Sigmoid colon (tissue), 4 donors: ENCODE measurements at regions not wholly inside any gene's neighbourhood (a gene's known extent, or its start where the extent isn't known, plus 50 kb on each side); places are given as distances from the start of the nearest gene placed in this dataset.

Experiments used
- CTCF ChIP-seq, 4 experiments: fragments of 450-650 bp in 3 of 4; fragments of 200-600 bp in 1 of 4; IDR thresholded peaks; one replicate each; pipeline ENCODE4 v1.5.1; 2016 to 2019; ENCODE audit warnings: antibody characterized with exemption in 4 of 4, mild to moderate bottlenecking in 3 of 4, moderate library complexity in 2 of 4
- EP300 ChIP-seq, 4 donors: sonication (generic); formaldehyde crosslinking; IDR thresholded peaks; one replicate each; pipeline ENCODE4 v1.6.1; 2017; ENCODE audit warnings: antibody characterized with exemption in 4 of 4
- POLR2A ChIP-seq, 2 donors: fragments of 450-650 bp; IDR thresholded peaks; one replicate each; pipeline ENCODE4 v1.6.1; 2016; ENCODE audit warnings: antibody characterized with exemption in 2 of 2, mild to moderate bottlenecking in 2 of 2, moderate library complexity in 2 of 2
- POLR2AphosphoS5 ChIP-seq, 4 donors: sonication (generic); formaldehyde crosslinking; IDR thresholded peaks; one replicate each; pipeline ENCODE4 v1.6.1; 2017; ENCODE audit warnings: antibody characterized with exemption in 4 of 4

- TF ChIP-seq EP300 (IDR thresholded peaks at IDR 0.05) (no peak), CTCF (IDR thresholded peaks at IDR 0.05) (no peak), POLR2A (IDR thresholded peaks at IDR 0.05) (no peak), POLR2AphosphoS5 (IDR thresholded peaks at IDR 0.05) (no peak)
These were observed 235.2 kb downstream of the KCNRG start for GRCh38 chr13:50250401-50250800.
